HepG2 (cell line): ENCODE measurements at regions not wholly inside any gene's neighbourhood (a gene's known extent, or its start where the extent isn't known, plus 50 kb on each side); places are given as distances from the start of the nearest gene placed in this dataset.
A peak's percentile ranks its signal among the peaks of the same experiment; 100 is the strongest.

Source experiments
- CTCF ChIP-seq: sonication (generic); formaldehyde crosslinking; IDR thresholded peaks from 2 replicates; pipeline ENCODE4 v1.5.0; 2020; ENCODE audit warnings: mild to moderate bottlenecking, missing genetic modification reagents, moderate library complexity
- EZH2 ChIP-seq: conservative IDR thresholded peaks from 2 replicates; pipeline ENCODE4 v1.6.1; 2012; ENCODE audit warnings: mild to moderate bottlenecking, low read depth, low read length, moderate library complexity
- FOXJ3 ChIP-seq: sonication (generic); formaldehyde crosslinking; IDR thresholded peaks from 2 replicates; pipeline ENCODE4 v1.4.0; 2020; ENCODE audit warnings: missing genetic modification reagents, mild to moderate bottlenecking, borderline replicate concordance
- JARID2 ChIP-seq: sonication (generic); formaldehyde crosslinking; IDR thresholded peaks from 2 replicates; pipeline ENCODE4 v1.8.1; 2023; ENCODE audit warnings: missing genetic modification reagents, inconsistent platforms; ENCODE audit not compliant: insufficient replicate concordance
- ZNF367 ChIP-seq: sonication (generic); formaldehyde crosslinking; IDR thresholded peaks from 2 replicates; pipeline ENCODE4 v1.4.0; 2020; ENCODE audit warnings: missing genetic modification reagents, borderline replicate concordance

- no peak for TF ChIP-seq EZH2
- no peak for TF ChIP-seq ZNF367 (CRISPR knock-in tag)
- peak; percentile 33 for TF ChIP-seq CTCF
- TF ChIP-seq FOXJ3 (CRISPR knock-in tag) = no peak
- TF ChIP-seq JARID2 = no peak
Observed at GRCh38 chr11:24386546-24387397, 110.1 kb upstream of the LUZP2 start.
